GM21825 (cell line): ENCODE measurements at regions not wholly inside any gene's neighbourhood (a gene's known extent, or its start where the extent isn't known, plus 50 kb on each side); places are given as distances from the start of the nearest gene placed in this dataset.

Source experiments
- ATAC-seq: cut with Tn5 transposase; IDR thresholded peaks from one replicate; pipeline ENCODE4 v1.9.1; 2021; ENCODE audit warnings: mild to moderate bottlenecking, moderate library complexity; ENCODE audit not compliant: unreplicated experiment

DNA sequence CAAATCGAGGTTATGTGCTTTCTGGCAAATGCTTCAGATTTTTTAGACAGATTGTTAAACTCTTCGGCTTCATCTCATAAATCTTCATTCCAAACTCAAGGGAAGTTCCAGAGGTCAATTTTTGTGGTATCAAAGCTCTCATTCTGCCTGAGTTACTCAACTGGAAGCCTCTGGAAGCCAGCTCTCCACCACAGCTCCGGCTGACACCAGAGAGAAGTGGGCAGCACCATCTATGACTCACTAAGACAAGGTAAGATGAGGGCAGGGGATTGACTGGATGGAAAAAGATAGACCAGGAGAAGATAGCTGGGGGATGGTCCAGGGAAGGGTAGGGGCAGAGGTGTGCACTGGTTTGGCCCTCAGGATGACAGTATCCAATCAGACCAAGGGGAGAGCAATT, 137.3 kb upstream of the HNRNPA3 start:
- no peak for ATAC-seq

DNA sequence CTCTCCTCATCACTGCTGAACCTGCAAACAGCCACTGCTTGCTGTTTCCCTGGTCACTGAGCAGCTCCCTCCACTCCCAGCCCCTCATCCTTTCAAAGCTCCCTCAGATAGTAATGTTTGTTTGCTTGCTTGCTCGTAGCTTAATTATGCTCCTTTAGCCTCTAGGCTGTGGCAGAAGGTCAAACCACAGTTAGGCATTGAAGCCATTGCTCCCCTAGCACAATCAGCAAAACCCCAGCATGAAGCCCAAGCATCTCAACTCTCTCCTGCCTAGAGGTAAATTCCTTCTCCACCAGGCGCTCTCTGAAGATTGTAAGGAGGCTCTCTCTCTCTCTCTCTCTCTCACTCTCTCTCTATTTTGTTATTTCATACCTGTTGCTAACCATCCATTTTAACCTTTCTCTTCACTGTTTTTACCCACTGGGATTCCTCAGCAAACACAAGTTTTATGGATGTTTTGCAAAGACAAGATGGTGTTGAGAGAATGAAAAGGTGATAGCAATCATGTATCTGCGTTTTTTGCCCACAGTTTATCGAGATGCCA, 135.9 kb upstream of the HNRNPA3 start:
- ATAC-seq = no peak

DNA sequence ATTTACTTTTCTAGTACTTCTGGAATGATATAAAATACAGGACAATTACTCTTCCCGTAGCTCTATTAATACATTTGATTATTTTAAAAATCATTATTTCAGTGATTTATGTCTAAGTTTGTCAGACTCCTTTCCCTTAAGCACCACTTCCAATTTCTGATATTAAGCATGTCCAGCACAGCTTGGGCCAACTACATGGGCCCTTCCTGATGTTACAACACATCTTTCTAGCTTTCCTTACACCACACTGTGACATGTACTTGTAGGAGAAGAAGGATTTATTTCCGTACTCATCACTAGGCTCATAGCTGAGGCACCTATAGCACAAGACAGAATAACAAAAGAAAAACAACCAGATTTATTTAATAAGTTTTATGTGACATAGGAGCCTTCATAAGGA, 134.8 kb upstream of the HNRNPA3 start:
- ATAC-seq = no peak

DNA sequence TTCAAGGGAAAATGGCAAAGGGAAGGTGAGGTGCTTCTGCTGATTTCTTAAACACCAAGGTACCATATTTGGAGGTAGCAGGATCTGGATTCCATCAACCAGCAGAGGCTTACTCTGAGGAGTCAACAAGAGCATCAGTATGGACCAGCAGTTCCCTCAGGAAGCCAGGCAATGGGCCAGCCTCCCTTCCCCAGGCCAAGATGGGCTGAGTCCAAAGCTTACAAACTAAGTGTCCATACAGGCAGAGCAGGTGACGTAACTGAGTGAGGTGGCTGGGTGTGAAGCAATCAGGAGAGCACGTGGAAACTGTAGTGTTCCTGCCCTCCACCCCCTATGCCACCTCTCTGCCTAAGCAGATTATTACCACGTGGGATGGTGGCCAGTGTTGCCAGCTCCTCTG, 134.2 kb upstream of the HNRNPA3 start:
- no peak for ATAC-seq

DNA sequence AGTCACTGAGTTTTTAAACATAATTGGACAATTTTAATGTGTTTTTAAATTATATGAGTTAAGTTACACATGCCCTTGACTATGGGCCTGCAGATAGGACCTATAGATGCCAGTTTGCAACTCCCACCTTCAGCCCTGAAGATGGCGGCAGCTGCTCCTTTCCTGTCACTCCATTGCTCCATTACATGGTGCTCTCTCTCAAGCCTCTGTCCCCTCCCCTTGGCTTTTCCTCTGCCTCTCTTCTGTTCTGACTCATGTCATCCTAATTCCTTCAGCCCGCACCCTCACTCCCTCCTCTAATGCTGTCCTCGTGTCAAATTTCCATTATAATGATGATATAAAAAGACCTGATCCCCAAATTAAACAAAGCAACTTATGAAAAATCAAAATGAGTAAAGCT, 133.7 kb upstream of the HNRNPA3 start:
- ATAC-seq = no peak

DNA sequence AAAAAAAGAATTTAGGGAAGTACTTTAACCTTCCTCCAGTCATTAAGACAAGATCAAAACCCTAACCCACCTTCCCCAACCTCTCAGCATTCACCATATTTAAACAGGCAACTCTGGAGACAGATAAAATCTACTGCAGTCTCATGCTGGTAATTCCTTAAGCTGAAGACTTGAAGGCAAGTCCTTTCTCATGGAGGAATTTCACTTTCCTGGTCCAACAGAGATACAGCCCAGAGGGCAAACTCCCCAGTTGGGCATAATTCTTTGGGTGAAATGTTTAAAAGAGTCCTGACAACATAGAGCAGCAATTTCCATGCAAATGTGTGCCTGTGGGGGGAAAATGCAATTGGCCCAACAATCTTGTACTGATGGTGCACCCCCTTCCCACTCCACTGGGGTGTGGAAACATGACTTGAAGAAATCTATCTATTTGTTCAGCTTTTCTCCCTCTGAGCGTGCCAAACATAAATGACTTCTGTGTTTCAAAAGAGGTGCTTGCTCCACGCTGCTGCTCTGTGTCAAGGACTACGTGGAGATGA, 131.8 kb upstream of the HNRNPA3 start:
- ATAC-seq = no peak

DNA sequence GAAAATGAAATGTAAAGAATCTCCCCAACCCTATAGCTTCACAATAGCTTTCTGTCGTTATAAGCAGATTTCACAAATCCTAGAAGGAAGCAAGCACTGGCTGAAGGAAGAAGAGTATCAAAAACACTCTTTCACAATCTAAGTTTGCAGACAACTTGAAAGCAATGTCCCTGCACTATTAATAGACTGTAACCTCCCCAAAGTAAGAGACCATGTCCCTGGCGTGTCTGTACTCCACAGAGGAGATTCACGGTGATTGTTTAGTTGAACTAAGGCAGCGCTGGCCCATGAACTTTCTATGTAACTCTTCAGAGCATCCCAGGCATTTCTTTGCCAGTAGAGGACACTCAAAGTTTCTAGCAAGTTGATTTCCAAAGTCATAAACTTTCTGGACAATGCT, 128.0 kb upstream of the HNRNPA3 start:
- no peak for ATAC-seq

DNA sequence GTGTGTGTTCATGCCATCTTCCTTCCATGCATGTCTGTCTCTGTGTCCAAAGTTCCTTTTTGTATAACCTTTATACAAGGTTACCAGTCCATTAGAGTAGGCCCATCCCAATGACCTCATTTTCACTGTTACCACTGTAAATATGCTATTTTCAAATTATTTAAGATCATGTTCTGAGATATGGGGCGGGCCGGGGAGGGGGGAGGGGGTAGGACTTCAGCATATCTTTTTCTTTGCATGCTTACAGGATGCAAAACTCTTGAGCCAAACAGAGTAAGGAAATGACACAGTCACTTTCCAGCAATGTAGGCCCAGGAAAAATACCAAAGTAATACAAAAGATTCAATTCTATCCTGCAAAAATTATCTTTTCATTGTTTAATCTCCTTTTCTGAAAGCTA, 124.1 kb upstream of the HNRNPA3 start:
- no peak for ATAC-seq

DNA sequence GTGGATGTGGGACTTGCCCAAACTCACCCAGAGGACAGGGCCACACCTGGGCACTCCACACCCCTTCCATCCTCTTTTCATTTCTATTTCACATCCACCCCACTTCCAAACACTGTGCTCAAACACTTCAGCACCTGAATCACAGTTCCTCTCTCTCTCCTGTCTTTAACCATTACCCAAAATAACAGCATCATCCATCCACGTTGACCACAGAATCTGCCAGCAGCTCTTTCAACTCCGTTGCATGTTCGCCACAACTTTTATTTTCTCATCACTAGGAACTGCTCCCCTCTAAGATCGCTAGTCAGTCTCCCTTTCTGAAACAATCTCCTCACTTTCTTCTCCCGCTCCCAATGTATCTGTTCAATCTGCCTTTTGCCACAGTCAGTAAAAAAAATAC, 121.6 kb upstream of the HNRNPA3 start:
- ATAC-seq = no peak

DNA sequence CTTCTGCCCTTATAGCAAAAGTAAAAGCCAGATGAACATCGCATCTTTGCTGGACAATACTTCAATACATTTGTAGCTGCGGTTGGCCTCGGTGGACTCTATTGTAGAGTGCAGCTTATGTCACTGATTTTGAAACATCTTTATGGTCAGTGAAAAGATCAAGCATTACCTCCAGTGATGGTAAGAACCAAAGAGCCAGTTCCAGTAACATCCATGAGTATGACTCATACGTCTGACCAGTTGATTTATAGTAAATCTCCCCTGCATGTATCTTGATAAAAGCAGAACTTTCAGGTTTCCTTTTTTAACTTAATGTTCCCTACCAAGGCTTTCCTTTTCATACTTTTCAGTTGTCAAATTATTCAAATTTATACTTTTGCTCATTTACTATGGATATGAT, 119.2 kb upstream of the HNRNPA3 start:
- ATAC-seq = no peak

DNA sequence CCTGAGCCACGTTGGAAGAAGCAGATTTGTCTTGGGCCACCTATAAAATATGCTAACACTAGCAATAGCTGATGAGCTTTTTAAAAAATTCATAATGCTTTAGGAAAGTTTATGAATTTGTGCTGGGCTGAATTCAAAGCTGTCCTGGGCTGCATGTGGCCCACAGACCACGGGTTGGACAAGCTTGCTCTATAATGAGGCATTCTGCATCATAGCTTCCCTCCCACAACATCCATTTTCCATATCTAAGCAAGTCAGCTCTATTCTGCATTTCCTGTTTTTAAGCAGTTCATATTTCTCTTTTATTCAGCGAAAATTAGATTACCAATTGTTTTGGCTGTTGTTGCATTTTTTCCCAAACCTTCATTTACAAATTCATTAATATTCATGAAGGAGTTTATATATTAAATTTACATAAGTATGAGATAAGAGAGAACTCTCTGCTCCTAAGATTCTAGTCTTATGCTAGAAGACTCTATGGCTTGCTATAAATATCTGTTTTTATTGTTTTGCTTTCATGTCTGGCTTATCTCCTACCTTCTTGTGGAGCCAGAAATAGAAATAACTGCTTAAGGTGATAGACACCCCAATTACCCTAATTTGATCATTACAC, 114.5 kb upstream of the HNRNPA3 start:
- ATAC-seq = no peak

DNA sequence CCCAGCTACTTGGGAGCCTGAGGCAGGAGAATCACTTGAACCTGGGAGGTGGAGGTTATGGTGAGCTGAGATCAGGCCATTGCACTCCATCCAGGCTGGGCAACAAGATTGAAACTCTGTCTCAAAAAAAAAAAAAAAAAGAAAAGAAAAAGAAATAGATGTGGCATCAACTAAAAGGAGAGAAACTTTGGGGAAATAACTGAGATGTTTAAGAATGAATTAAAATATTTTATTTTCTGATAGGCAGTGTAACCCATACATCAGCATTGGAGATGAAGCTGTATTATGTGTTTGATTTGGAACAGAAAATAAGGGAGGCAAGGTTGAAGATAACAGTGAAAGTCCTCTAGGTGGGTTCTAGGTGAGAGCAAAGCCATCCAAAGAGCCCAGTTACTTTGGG, 110.7 kb upstream of the HNRNPA3 start:
- no peak for ATAC-seq

DNA sequence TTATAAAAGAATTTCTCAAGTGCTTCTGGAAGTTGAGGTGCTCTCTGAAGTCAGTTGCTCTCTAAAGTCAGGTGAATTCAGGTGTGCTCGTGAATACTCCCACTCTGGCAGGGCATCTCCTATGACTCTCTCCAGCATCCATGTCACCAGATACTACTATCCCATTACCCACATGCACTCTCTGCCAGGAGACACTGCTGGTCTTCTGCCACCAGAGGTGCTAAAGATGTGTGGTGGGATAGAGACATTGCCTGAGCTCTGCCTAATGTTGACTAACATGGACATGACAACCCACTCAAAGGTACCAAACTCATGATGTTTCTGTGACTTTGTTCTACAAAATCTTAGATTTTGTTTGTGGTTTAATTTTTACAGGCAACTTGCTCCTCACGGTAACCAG, 106.4 kb upstream of the HNRNPA3 start:
- ATAC-seq = no peak

DNA sequence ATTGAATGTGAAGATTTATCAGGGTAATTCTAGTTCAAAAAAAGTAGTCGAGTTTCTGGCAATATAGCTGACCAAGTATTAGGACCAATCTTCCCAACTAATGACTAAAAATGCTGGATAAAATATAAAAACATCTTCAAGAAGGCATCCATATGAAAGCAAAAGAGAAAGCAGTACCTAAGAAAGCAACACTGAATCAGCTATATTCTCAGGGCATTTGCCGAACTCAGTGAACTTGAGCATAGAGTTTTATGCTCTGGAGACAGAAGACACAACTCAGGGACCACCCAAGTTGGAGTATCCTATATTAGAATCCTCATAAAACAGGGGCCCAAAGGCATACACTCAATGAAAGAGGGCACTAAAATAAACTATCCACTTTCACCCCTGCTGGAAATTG, 103.7 kb upstream of the HNRNPA3 start:
- no peak for ATAC-seq

DNA sequence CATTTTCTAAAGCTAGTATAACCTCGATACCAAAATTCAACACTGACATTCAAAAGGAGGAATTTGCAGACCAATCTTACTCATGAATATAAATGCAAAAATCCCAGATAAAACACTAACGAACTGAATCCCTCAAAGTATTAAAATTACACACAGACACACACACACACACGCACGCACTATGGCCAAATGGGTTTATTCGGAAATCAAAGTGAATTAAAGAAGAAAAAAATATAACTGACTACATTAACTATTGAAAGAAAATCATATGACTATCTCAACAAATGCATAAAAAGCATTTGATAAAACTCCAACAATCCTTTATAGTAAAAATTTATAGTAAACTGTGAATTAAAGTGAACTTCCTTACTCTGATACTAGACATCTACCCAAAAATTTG, 97.9 kb upstream of the HNRNPA3 start:
- no peak for ATAC-seq

DNA sequence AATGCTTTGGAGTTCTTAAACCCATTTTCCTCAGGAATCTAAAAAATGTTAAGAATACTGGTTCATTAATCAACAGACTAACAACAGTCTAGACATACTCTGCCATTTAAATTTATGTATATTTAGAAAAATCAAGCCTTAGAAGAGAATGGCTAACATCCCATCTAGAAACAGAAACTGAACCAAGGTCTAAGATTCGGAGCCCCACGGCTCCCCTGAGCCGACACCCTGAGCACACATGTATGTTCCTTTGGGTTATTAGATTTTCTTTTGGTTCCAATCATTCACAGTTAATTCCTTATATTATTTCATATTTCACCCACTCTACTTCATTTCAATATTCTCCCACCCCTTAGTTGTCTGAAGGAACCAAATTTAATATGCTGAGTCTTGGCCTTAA, 94.8 kb upstream of the HNRNPA3 start:
- no peak for ATAC-seq

DNA sequence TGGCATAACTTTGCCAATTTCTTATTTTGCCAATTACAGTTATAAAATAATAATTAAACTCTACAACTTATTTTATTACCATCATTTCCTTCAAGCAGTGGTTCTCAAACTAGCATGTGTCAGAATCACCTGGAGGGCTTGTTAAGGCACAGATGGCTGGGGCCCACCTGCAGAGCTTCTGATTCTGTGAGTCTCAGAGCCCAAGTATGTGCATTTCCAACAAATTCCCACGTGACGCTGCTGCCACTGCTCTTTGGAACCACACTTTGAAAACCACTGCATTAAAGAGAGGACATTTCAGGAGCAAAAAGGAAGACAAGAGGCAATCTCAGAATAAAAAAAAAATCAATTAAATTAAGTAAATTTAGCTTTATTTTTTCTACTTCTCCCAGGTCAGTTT, 94.0 kb upstream of the HNRNPA3 start:
- ATAC-seq = no peak

DNA sequence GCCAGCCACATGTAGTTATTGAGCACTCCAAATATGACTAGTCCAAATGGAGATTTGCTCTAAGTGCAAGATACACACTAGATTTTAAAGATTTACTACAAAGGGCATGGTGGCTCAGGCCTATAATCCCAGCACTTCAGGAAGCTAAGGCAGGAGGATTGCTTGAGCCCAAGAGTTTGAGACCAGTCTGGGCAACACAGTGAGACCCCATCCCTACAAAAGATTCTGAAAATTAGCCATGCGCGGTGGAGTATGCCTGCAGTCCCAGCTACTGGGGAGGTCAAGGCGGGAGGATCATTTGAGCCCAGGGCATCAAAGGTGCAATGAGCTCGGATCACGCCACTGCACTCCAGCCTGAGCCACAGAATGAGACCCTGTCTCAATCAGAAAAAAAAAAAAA, 93.5 kb upstream of the HNRNPA3 start:
- no peak for ATAC-seq

DNA sequence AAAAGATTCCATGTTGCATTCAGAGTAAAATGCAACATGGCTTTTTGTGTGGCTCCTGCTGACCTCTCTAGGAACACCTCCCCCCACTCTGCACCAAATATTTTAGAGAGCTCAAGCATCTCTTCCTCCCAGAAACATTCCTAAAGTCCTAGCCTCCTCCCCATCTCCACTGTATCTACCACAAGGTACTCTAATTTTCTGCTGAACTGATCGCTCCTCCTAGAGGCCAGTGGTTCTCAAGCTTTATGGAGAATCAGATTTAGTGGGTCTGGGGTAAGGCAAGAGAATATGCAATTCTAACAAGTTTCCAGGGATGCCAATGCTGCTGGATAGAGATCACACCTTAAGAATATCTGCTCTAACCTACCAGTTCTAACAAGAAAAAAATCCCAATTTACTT, 89.5 kb upstream of the HNRNPA3 start:
- no peak for ATAC-seq

DNA sequence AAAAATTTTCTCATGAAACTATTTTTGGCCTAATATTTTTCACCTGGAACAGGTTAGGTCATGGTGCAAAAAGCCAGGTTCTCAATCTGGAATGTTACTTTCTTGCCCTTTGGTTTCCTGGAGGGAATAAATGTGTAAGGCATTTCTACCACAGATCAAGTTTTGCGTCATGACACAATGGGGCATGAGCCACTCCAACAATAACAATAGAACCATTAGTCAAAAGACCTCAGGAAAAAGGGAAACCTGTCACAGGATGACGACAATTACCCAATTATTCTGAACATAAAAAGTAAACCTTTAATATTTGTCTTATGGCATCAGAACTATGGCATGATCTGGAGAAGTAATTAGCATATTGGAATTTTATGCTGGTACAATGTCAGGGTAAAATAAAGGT, 88.2 kb upstream of the HNRNPA3 start:
- ATAC-seq = no peak

DNA sequence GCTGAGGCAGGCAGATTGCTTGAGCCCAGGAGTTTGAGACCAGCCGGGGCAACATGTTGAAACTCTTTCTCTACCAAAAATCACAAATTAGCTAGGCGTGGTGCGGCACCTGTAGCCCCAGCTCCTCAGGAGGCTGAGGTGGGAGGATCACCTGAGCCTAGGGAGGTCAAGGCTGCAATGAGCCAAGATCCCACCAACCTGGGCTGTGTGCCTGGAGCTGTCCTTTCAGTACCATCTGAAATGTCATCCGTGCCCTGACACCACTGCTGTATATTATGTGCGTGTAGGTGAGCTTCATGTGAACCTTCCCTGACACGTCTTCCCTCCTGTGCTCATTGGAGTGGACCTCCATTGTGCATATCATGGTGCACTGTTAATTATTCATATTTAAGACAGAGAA, 84.8 kb upstream of the HNRNPA3 start:
- no peak for ATAC-seq

DNA sequence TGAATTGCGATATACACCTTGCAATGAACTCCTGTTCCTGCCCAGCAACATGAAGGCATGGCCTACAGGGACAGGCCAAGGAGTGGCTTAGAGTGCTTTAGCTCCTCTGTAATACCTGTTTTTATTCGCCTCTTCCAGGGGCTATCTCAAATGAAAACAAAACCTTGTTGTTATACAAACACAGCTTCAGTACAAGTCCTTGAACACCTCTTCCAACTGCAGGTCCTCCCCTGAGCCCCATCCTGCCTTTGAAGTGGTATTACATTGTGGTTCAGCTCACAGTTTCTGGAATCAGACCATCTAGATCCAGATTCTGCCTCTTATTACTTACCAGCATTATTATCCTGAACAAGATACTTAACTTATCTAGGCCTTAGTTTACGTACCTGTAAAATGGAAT, 83.0 kb upstream of the HNRNPA3 start:
- no peak for ATAC-seq

DNA sequence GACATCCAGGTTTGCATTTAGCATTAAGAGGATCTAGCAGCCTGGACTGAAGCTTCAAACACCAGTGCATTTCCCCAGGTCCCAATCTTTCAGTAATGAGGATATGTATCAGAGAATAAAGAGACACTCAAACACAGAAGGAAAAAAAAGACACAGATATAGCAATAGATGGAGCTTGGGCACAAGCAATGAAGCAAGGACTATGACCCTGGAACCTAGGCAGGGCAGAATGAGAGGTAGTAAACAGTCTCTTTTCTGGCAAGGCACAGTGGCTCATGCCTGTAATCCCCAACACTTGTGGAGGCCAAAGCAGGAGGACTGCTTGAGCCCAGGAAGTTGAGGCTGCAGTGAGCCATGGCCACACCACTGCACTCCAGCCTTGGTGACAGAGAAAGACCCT, 80.7 kb upstream of the HNRNPA3 start:
- no peak for ATAC-seq
